HepG2 (cell line): ENCODE measurements at regions not wholly inside any gene's neighbourhood (a gene's known extent, or its start where the extent isn't known, plus 50 kb on each side); places are given as distances from the start of the nearest gene placed in this dataset.

Experiments used
- ARNTL ChIP-seq: sonication (generic); formaldehyde crosslinking; IDR thresholded peaks from 2 replicates; pipeline ENCODE4 v1.4.0; 2020; ENCODE audit warnings: mild to moderate bottlenecking, missing genetic modification reagents
- ATF7 ChIP-seq, 2 experiments: fragments of 450-650 bp in 1 of 2; sonication (generic) in 1 of 2; formaldehyde crosslinking in 1 of 2; IDR thresholded peaks; 2 replicates each; pipeline versions ENCODE4 v1.4.0 to v1.6.1; 2016 to 2020; ENCODE audit warnings: antibody characterized with exemption in 1 of 2, mild to moderate bottlenecking in 1 of 2, missing genetic modification reagents in 1 of 2
- CENPT ChIP-seq: sonication (generic); formaldehyde crosslinking; IDR thresholded peaks from 2 replicates; pipeline ENCODE4 v1.8.0; 2022; ENCODE audit warnings: low read depth, mild to moderate bottlenecking, moderate library complexity, missing genetic modification reagents
- ELF4 ChIP-seq: sonication (generic); formaldehyde crosslinking; IDR thresholded peaks from 2 replicates; pipeline ENCODE4 v1.5.0; 2020; ENCODE audit warnings: missing genetic modification reagents, mild to moderate bottlenecking, moderate library complexity, borderline replicate concordance
- GATA4 ChIP-seq: sonication (generic); IDR thresholded peaks from 2 replicates; pipeline ENCODE4 v1.6.1; 2016; ENCODE audit warnings: antibody characterized with exemption, low read depth, borderline replicate concordance
- HMG20B ChIP-seq: conservative IDR thresholded peaks from 2 replicates; pipeline ENCODE4 v1.6.1; 2016; ENCODE audit warnings: missing genetic modification reagents, missing compliant biosample characterization
- HOXA5 ChIP-seq: sonication (generic); formaldehyde crosslinking; IDR thresholded peaks from 2 replicates; pipeline ENCODE4 v1.4.0; 2020; ENCODE audit warnings: missing genetic modification reagents
- IRX3 ChIP-seq: sonication (generic); formaldehyde crosslinking; IDR thresholded peaks from 2 replicates; pipeline ENCODE4 v1.8.1; 2023; ENCODE audit warnings: mild to moderate bottlenecking, low read depth, missing genetic modification reagents, borderline replicate concordance
- MBNL3 ChIP-seq: fragments of 250-450 bp; sonication (Bioruptor Pico); conservative IDR thresholded peaks from 2 replicates; pipeline ENCODE4 v1.8.0; 2022; ENCODE audit warnings: mild to moderate bottlenecking, inconsistent platforms
- MZF1 ChIP-seq: sonication (generic); formaldehyde crosslinking; IDR thresholded peaks from 2 replicates; pipeline ENCODE4 v1.8.1; 2023; ENCODE audit warnings: mild to moderate bottlenecking, missing genetic modification reagents, borderline replicate concordance
- REXO4 ChIP-seq: sonication (generic); formaldehyde crosslinking; IDR thresholded peaks from 2 replicates; pipeline ENCODE4 v1.8.0; 2022; ENCODE audit warnings: missing genetic modification reagents, mild to moderate bottlenecking, borderline replicate concordance
- SOX13 ChIP-seq, 3 experiments: fragments of 450-650 bp in 1 of 3; sonication (generic) in 1 of 3; formaldehyde crosslinking in 1 of 3; IDR thresholded peaks in 2 of 3; conservative IDR thresholded peaks in 1 of 3; 2 replicates each; pipeline versions ENCODE4 v1.5.0 to v1.6.1; 2016 to 2020; ENCODE audit warnings: antibody characterized with exemption in 1 of 3, mild to moderate bottlenecking in 1 of 3, missing compliant biosample characterization in 1 of 3, missing genetic modification reagents in 1 of 3, moderate library complexity in 1 of 3
- TEAD2 ChIP-seq: sonication (generic); formaldehyde crosslinking; IDR thresholded peaks from 2 replicates; pipeline ENCODE4 v1.9.0; 2021; ENCODE audit warnings: missing genetic modification reagents
- TEAD3 ChIP-seq: optimal IDR thresholded peaks from 2 replicates; pipeline ENCODE3; 2016; ENCODE audit warnings: borderline replicate concordance
- THAP7 ChIP-seq: sonication (generic); formaldehyde crosslinking; IDR thresholded peaks from 2 replicates; pipeline ENCODE4 v1.8.1; 2023; ENCODE audit warnings: mild to moderate bottlenecking, missing genetic modification reagents
- TRIM22 ChIP-seq: fragments of 450-650 bp; IDR thresholded peaks from 2 replicates; pipeline ENCODE4 v1.6.1; 2017
- USF2 ChIP-seq, 2 experiments: sonication (generic) in 1 of 2; formaldehyde crosslinking in 1 of 2; IDR thresholded peaks; 2 replicates each; pipeline versions ENCODE4 v1.5.1 to v1.6.1; 2011 to 2020; ENCODE audit warnings: borderline replicate concordance in 1 of 2, low read depth in 1 of 2, low read length in 1 of 2, mild to moderate bottlenecking in 1 of 2, missing genetic modification reagents in 1 of 2, moderate library complexity in 1 of 2
- ZC3H13 ChIP-seq: sonication (generic); formaldehyde crosslinking; IDR thresholded peaks from 2 replicates; pipeline ENCODE4 v1.8.1; 2023; ENCODE audit warnings: mild to moderate bottlenecking, missing genetic modification reagents, moderate library complexity
- ZMAT3 ChIP-seq: sonication (generic); formaldehyde crosslinking; conservative IDR thresholded peaks from 2 replicates; pipeline ENCODE4 v1.7.0; 2021; ENCODE audit warnings: missing genetic modification reagents
- ZNF230 ChIP-seq: sonication (generic); formaldehyde crosslinking; IDR thresholded peaks from 2 replicates; pipeline ENCODE4 v1.4.0; 2020; ENCODE audit warnings: mild to moderate bottlenecking, missing genetic modification reagents
- ZNF264 ChIP-seq: sonication (generic); formaldehyde crosslinking; IDR thresholded peaks from 2 replicates; pipeline ENCODE4 v1.4.0; 2020; ENCODE audit warnings: missing genetic modification reagents
- ZNF460 ChIP-seq: sonication (generic); formaldehyde crosslinking; IDR thresholded peaks from 2 replicates; pipeline ENCODE4 v1.5.1; 2020; ENCODE audit warnings: missing genetic modification reagents, mild to moderate bottlenecking, borderline replicate concordance
- ZNF576 ChIP-seq: sonication (generic); formaldehyde crosslinking; IDR thresholded peaks from 2 replicates; pipeline ENCODE4 v1.4.0; 2020; ENCODE audit warnings: mild to moderate bottlenecking, missing genetic modification reagents
- ZNF777 ChIP-seq: sonication (generic); formaldehyde crosslinking; IDR thresholded peaks from 2 replicates; pipeline ENCODE4 v1.4.0; 2020; ENCODE audit warnings: missing genetic modification reagents
- ZZZ3 ChIP-seq: sonication (generic); formaldehyde crosslinking; IDR thresholded peaks from 2 replicates; pipeline ENCODE4 v1.4.0; 2020; ENCODE audit warnings: missing genetic modification reagents, mild to moderate bottlenecking, borderline replicate concordance

- no peak for TF ChIP-seq TRIM22
- TF ChIP-seq ZNF576 (CRISPR knock-in tag), result no peak
- TF ChIP-seq ELF4, result no peak
- no peak for TF ChIP-seq ZMAT3
- no peak for TF ChIP-seq MBNL3 (CRISPR knock-in tag)
- TF ChIP-seq HOXA5 (CRISPR knock-in tag), result peak; percentile 95
- TF ChIP-seq ARNTL (CRISPR knock-in tag), result 0 out of 2 replicates have a peak, but pooled peaks have one; percentile 30
- TF ChIP-seq REXO4 (CRISPR knock-in tag), result no peak
- peak; percentile 79 for TF ChIP-seq ZNF264
- TF ChIP-seq GATA4, result peak; percentile 83; the same call in 1 of the 2 replicates
- no peak for TF ChIP-seq ZNF230 (CRISPR knock-in tag)
- TF ChIP-seq ZNF777 (CRISPR knock-in tag), result no peak
- TF ChIP-seq ZZZ3 (CRISPR knock-in tag), result no peak
- no peak for TF ChIP-seq USF2 (IDR thresholded peaks at IDR 0.05; ENCODE audit: low read depth, low read length)
- TF ChIP-seq USF2 (CRISPR knock-in tag; IDR thresholded peaks at IDR 0.05; ENCODE audit: borderline replicate concordance), result no peak
- no peak for TF ChIP-seq ATF7 (IDR thresholded peaks at IDR 0.05)
- TF ChIP-seq ATF7 (CRISPR knock-in tag; IDR thresholded peaks at IDR 0.05), result no peak; the same call in 1 of the 2 replicates
- peak; percentile 49; the same call in 1 of the 2 replicates for TF ChIP-seq SOX13 (IDR thresholded peaks at IDR 0.05)
- peak in 1 of 2 experiments; percentile 92; a peak in 2 of 4 replicates for TF ChIP-seq SOX13 (CRISPR knock-in tag; conservative IDR thresholded peaks at IDR 0.05 in 1 of 2, IDR thresholded peaks at IDR 0.05 in 1 of 2)
- no peak for TF ChIP-seq ZNF460 (CRISPR knock-in tag)
- TF ChIP-seq THAP7 (CRISPR knock-in tag), result no peak
- no peak for TF ChIP-seq IRX3 (CRISPR knock-in tag)
- TF ChIP-seq TEAD3 (CRISPR knock-in tag), result peak; percentile 77
- TF ChIP-seq HMG20B (CRISPR knock-in tag), result peak; percentile 70; the same call in 1 of the 2 replicates
- TF ChIP-seq ZC3H13, result no peak
- TF ChIP-seq MZF1 (CRISPR knock-in tag), result no peak
- TF ChIP-seq CENPT (CRISPR knock-in tag), result no peak
- no peak for TF ChIP-seq TEAD2
Measured at GRCh38 chr12:92070864-92071445, 74.7 kb downstream of the BTG1 start (continued).
